ENCODE measurements at regions not wholly inside any gene's neighbourhood (a gene's known extent, or its start where the extent isn't known, plus 50 kb on each side); places are given as distances from the start of the nearest gene placed in this dataset.

DNA sequence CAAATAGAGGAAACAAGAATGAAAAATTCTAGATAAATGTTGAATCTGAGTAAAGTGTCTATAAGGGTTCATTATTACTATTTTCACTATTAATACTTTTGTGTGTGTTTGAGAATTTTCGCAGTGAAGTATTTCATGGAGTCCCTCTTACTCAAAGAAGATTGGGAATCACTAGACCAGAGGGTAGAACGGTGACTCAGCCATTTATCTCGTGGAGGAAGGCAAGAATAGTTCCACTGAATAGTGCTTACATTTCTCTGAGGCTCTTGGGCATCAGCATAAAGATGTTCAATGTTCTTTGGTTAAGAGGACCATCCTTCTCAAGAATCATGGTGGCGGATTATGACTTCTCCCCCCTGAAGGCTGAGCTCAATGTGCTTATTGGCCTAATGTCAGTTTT lies 376.7 kb upstream of the ARID1B start:
- no peaks in the 10 kb centered on the region for H3K36me3 ChIP-seq (ENCODE audit: control insufficient read depth, insufficient read depth, low read length)
- H3K27me3 ChIP-seq (ENCODE audit: control insufficient read depth, insufficient read depth, low read length) = peaks cover 2% of the 10 kb centered on the region
- H3K4me3 ChIP-seq (ENCODE audit: low read depth, low read length) = no peak overlapping the region
- TF ChIP-seq, protein P1, sequence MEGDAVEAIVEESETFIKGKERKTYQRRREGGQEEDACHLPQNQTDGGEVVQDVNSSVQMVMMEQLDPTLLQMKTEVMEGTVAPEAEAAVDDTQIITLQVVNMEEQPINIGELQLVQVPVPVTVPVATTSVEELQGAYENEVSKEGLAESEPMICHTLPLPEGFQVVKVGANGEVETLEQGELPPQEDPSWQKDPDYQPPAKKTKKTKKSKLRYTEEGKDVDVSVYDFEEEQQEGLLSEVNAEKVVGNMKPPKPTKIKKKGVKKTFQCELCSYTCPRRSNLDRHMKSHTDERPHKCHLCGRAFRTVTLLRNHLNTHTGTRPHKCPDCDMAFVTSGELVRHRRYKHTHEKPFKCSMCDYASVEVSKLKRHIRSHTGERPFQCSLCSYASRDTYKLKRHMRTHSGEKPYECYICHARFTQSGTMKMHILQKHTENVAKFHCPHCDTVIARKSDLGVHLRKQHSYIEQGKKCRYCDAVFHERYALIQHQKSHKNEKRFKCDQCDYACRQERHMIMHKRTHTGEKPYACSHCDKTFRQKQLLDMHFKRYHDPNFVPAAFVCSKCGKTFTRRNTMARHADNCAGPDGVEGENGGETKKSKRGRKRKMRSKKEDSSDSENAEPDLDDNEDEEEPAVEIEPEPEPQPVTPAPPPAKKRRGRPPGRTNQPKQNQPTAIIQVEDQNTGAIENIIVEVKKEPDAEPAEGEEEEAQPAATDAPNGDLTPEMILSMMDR (IDR thresholded peaks at IDR 0.05; ENCODE audit: insufficient read depth, low read length, poor library complexity, severe bottlenecking) = no peak
- no peak for DNase-seq (ENCODE audit: low read depth)

DNA sequence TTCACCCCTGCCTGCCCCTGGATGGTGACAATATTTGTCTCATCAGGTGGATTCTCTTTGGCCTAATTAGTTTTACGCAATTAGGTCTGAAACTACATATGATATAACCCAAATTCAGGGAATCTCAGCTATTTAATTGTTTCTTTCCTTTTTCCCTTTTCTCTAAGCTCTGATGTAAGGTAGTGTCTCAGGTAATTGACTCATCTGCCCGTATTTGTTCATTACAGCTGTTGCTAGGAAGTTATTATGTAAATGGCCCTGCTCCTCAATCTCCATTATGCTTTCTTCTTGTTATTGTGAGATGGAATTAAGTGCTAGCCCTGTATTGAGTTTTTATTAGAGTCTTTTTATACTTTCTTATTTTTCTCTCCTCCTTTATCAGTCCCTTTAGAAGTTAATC lies 378.2 kb upstream of the ARID1B start:
- TF ChIP-seq, protein P1 (IDR thresholded peaks at IDR 0.05; ENCODE audit: insufficient read depth, low read length, poor library complexity, severe bottlenecking) = no peak
- Histone ChIP-seq H3K27me3 (ENCODE audit: control insufficient read depth, insufficient read depth, low read length) (peaks cover 2% of the 10 kb centered on the region), H3K36me3 (ENCODE audit: control insufficient read depth, insufficient read depth, low read length) (no peaks in the 10 kb centered on the region), H3K4me3 (ENCODE audit: low read depth, low read length) (no peak overlapping the region)
- no peak for DNase-seq (ENCODE audit: low read depth)

DNA sequence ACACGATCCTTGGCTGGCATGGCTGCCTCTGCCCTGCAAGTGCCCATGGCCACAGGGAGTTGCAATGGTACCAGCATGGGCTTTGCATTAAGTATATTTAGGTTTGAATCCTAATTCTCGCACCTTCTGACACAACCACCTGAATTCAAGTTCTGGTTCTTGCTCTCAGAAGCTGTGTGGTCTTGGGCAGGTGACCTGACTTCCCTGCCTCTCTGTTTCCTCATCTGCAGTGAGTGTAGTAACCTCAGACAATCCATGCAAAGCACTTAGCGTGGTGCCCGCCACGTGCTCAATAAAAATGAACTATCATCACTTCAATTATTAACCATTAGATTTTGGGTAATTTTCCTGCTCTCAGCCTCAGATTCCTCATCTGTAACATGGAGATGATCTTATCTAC lies 378.8 kb upstream of the ARID1B start:
- TF ChIP-seq, protein P1 (IDR thresholded peaks at IDR 0.05; ENCODE audit: insufficient read depth, low read length, poor library complexity, severe bottlenecking) = no peak
- no peak for DNase-seq (ENCODE audit: low read depth)
- H3K27me3 ChIP-seq (ENCODE audit: control insufficient read depth, insufficient read depth, low read length) = peaks cover 2% of the 10 kb centered on the region
- H3K4me3 ChIP-seq (ENCODE audit: low read depth, low read length) = no peak overlapping the region
- no peaks in the 10 kb centered on the region for H3K36me3 ChIP-seq (ENCODE audit: control insufficient read depth, insufficient read depth, low read length)

DNA sequence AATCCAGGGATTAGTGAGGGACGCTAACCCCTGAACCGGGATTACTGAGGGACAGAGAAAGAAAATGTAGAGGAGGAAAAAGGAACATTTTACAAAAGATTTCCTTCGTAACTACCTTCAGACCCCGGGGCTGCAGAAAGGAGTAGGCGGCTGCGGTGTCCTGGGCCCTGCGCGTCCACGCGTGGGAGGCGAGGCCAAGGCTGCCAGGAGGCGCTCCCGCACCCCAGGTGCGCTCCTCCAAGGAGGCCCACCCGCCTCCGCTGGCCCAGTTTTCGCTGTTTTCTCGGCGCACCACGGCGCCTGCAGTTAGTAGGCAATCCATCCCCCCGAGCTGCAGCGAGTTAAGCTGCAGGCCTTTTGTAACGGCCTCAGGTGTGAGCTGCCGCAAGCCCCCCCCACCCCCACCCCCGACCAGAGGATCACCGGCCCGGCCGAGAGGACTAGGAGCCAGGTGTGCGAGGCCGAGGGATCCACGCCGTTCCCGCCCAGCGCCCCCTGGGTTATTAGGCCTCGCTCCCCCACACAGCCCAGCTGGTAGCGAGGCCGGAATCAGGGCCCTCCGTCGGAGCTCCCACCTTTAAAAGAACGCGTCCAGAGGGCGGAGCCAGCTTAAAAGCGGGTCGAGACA lies 380.3 kb upstream of the ARID1B start:
- TF ChIP-seq, protein P1 (IDR thresholded peaks at IDR 0.05; ENCODE audit: insufficient read depth, low read length, poor library complexity, severe bottlenecking) = no peak
- Histone ChIP-seq H3K27me3 (ENCODE audit: control insufficient read depth, insufficient read depth, low read length) (peaks cover 2% of the 10 kb centered on the region), H3K36me3 (ENCODE audit: control insufficient read depth, insufficient read depth, low read length) (no peaks in the 10 kb centered on the region), H3K4me3 (ENCODE audit: low read depth, low read length) (no peak overlapping the region)
- DNase-seq (ENCODE audit: low read depth) = no peak

DNA sequence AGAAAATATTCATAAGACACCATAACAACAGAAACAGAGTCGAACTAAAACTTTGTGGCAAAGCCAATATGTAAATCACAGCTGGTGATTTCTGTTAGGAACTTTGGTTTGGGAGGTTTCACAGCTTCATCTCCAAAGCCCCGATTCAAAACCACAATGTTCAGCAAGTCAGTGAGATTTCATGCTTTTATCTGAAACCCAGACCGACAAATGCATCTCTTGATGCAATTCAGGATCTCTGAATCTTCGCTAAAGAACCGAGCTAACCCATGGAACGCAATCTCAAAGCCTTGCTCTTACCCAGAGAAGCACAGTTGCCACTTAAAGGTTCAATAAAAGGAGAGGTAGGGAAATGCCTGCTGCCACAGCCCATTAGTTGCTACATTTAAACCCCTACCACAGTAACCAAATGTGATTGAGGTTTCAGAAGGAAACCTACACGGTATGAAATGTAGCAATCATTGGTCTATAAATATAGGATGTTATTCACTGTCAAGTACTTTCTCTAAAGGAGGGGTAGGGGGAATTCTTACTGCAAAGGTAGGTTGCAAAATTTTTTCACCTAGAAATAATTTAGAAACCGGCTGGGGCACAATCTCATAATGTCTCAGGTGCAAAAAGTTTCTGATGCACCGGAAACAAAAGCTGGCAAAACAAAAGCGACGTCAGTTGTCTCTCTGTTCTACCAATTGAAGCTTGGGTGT lies 381.0 kb upstream of the ARID1B start:
- H3K4me3 ChIP-seq (ENCODE audit: low read depth, low read length) = no peak overlapping the region
- no peak for DNase-seq (ENCODE audit: low read depth)
- TF ChIP-seq, protein P1 (IDR thresholded peaks at IDR 0.05; ENCODE audit: insufficient read depth, low read length, poor library complexity, severe bottlenecking) = no peak
- no peaks in the 10 kb centered on the region for H3K36me3 ChIP-seq (ENCODE audit: control insufficient read depth, insufficient read depth, low read length)
- peaks cover 2% of the 10 kb centered on the region for H3K27me3 ChIP-seq (ENCODE audit: control insufficient read depth, insufficient read depth, low read length)

DNA sequence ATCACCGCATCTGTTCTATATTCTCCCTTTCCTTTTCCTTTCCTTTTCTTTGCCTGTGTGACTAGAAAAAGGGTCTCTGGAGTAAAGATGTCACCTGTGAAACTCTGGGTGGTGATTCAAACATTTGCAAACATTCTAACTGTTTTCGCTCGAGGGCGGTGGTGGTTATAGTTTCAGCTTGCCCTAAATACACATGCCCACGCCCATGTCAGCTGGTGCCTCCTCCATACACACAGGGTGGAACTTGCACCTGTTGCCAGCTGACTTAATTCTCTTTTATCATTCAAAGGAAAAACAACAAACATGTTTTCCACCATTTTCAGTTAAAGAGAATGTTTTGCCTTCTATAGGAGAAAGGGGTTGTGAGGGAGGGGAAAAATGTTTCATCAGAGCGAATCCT lies 381.9 kb upstream of the ARID1B start:
- no peak overlapping the region for H3K4me3 ChIP-seq (ENCODE audit: low read depth, low read length)
- TF ChIP-seq, protein P1 (IDR thresholded peaks at IDR 0.05; ENCODE audit: insufficient read depth, low read length, poor library complexity, severe bottlenecking) = no peak
- peaks cover 2% of the 10 kb centered on the region for H3K27me3 ChIP-seq (ENCODE audit: control insufficient read depth, insufficient read depth, low read length)
- H3K36me3 ChIP-seq (ENCODE audit: control insufficient read depth, insufficient read depth, low read length) = no peaks in the 10 kb centered on the region
- no peak for DNase-seq (ENCODE audit: low read depth)
